ENCODE measurements at regions not wholly inside any gene's neighbourhood (a gene's known extent, or its start where the extent isn't known, plus 50 kb on each side); places are given as distances from the start of the nearest gene placed in this dataset.

GRCh38 chr11:134632347-134633119, 220.5 kb upstream of the B3GAT1 start:
- no peaks in the 10 kb centered on the region for H3K27me3 ChIP-seq
- no peak for TF ChIP-seq POLR2A (IDR thresholded peaks at IDR 0.05)
- no peak for TF ChIP-seq CTCF (IDR thresholded peaks at IDR 0.05)
- H3K27ac ChIP-seq: no peak overlapping the region
- H3K9me3 ChIP-seq: no peaks in the 10 kb centered on the region
- H3K4me3 ChIP-seq: no peak overlapping the region
- no peak for DNase-seq
- intact Hi-C loops (cut with DNase I; ENCODE audit: low total_unique reads): no loop called here
- no peaks in the 10 kb centered on the region for H3K36me3 ChIP-seq
- H3K4me1 ChIP-seq: no peaks in the 10 kb centered on the region

GRCh38 chr11:134630861-134631260, 218.8 kb upstream of the B3GAT1 start:
- no peak for DNase-seq
- Histone ChIP-seq H3K4me3 (no peak overlapping the region), H3K27ac (no peak overlapping the region), H3K9me3 (no peaks in the 10 kb centered on the region), H3K36me3 (no peaks in the 10 kb centered on the region), H3K27me3 (no peaks in the 10 kb centered on the region), H3K4me1 (no peaks in the 10 kb centered on the region)
- TF ChIP-seq POLR2A (IDR thresholded peaks at IDR 0.05) (no peak), CTCF (IDR thresholded peaks at IDR 0.05) (no peak)
- intact Hi-C loops (cut with DNase I; ENCODE audit: low total_unique reads): no loop called here

- no peak overlapping the region for H3K4me3 ChIP-seq
- H3K9me3 ChIP-seq: no peaks in the 10 kb centered on the region
- TF ChIP-seq CTCF (IDR thresholded peaks at IDR 0.05) (no peak), POLR2A (IDR thresholded peaks at IDR 0.05) (no peak)
- H3K4me1 ChIP-seq: no peaks in the 10 kb centered on the region
- H3K27ac ChIP-seq: no peak overlapping the region
- no peak for DNase-seq
- H3K36me3 ChIP-seq: no peaks in the 10 kb centered on the region
- no peaks in the 10 kb centered on the region for H3K27me3 ChIP-seq
- intact Hi-C loops (cut with DNase I; ENCODE audit: low total_unique reads): no loop called here
These were observed 216.4 kb upstream of the B3GAT1 start for GRCh38 chr11:134628426-134628825.

GRCh38 chr11:134626032-134626431, 214.0 kb upstream of the B3GAT1 start:
- intact Hi-C loops (cut with DNase I; ENCODE audit: low total_unique reads): no loop called here
- no peak overlapping the region for H3K4me3 ChIP-seq
- H3K27ac ChIP-seq: no peak overlapping the region
- H3K9me3 ChIP-seq: no peaks in the 10 kb centered on the region
- no peak for TF ChIP-seq POLR2A (IDR thresholded peaks at IDR 0.05)
- TF ChIP-seq CTCF (IDR thresholded peaks at IDR 0.05): no peak
- H3K27me3 ChIP-seq: no peaks in the 10 kb centered on the region
- no peaks in the 10 kb centered on the region for H3K4me1 ChIP-seq
- no peak for DNase-seq
- H3K36me3 ChIP-seq: no peaks in the 10 kb centered on the region

- Histone ChIP-seq H3K9me3 (no peaks in the 10 kb centered on the region), H3K27me3 (no peaks in the 10 kb centered on the region), H3K4me1 (no peaks in the 10 kb centered on the region), H3K4me3 (no peak overlapping the region), H3K36me3 (no peaks in the 10 kb centered on the region), H3K27ac (no peak overlapping the region)
- intact Hi-C loops (cut with DNase I; ENCODE audit: low total_unique reads): no loop called here
- TF ChIP-seq POLR2A (IDR thresholded peaks at IDR 0.05) (no peak), CTCF (IDR thresholded peaks at IDR 0.05) (no peak)
- no peak for DNase-seq
These were observed 213.6 kb upstream of the B3GAT1 start for GRCh38 chr11:134625631-134626030.

Data from uterus (tissue), 3 donors.